ENCODE measurements at regions not wholly inside any gene's neighbourhood (a gene's known extent, or its start where the extent isn't known, plus 50 kb on each side); places are given as distances from the start of the nearest gene placed in this dataset.
"Not testable (repeated sequence)": the region's sequence is repeated elsewhere in the genome, so short reads cannot be mapped to it uniquely, and the experiment has no call there.

- not testable (repeated sequence) for TF ChIP-seq ATF3 (IDR thresholded peaks at IDR 0.05); CTCF (IDR thresholded peaks at IDR 0.05; ENCODE audit: low read depth, low read length, missing input control); RXRA (IDR thresholded peaks at IDR 0.05)
Measured at GRCh38 chr17:33723736-33724135, 430.6 kb upstream of the ASIC2 start.

All from liver (tissue), 3 donors.